ENCODE measurements at regions not wholly inside any gene's neighbourhood (a gene's known extent, or its start where the extent isn't known, plus 50 kb on each side); places are given as distances from the start of the nearest gene placed in this dataset.

- Histone ChIP-seq H3K27me3 (no peaks in the 10 kb centered on the region), H3K27ac (no peak overlapping the region), H3K36me3 (no peaks in the 10 kb centered on the region), H3K4me3 (no peak overlapping the region), H3K9me3 (no peaks in the 10 kb centered on the region), H3K4me1 (no peaks in the 10 kb centered on the region)
- no peak for DNase-seq
- no peak for FAIRE-seq
- 38 to 49% methylated on average over 2 of the region's 2 CpGs for WGBS, 2 donors
- ATAC-seq, result no peak
- TF ChIP-seq, protein P1, sequence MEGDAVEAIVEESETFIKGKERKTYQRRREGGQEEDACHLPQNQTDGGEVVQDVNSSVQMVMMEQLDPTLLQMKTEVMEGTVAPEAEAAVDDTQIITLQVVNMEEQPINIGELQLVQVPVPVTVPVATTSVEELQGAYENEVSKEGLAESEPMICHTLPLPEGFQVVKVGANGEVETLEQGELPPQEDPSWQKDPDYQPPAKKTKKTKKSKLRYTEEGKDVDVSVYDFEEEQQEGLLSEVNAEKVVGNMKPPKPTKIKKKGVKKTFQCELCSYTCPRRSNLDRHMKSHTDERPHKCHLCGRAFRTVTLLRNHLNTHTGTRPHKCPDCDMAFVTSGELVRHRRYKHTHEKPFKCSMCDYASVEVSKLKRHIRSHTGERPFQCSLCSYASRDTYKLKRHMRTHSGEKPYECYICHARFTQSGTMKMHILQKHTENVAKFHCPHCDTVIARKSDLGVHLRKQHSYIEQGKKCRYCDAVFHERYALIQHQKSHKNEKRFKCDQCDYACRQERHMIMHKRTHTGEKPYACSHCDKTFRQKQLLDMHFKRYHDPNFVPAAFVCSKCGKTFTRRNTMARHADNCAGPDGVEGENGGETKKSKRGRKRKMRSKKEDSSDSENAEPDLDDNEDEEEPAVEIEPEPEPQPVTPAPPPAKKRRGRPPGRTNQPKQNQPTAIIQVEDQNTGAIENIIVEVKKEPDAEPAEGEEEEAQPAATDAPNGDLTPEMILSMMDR (IDR thresholded peaks at IDR 0.05), result no peak
- intact Hi-C loops (cut with DNase I), result no loop called here
Measured at GRCh38 chr2:136531731-136532130, 233.6 kb upstream of the THSD7B start.

DNA sequence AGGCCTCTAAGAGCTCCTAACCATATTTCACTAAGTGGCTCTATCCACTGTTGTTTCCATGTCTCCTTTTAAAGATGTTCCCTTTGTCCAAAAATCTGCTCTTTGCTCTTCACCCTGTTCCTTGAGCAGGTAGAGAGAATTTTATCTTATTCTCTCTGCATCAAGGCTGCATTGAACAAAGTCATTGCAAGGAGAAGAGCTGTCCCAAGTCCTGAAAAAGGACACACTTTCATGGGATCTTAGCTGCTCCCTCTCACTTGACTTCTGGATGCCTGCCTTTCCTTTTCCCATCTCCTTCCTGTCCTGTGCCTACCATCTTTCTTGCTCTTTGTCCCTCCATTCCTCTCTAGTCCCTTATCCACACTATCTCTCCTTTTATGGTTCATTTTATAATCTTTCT is 235.2 kb upstream of the THSD7B start:
- intact Hi-C loops (cut with DNase I), result no loop called here
- Histone ChIP-seq H3K9me3 (no peaks in the 10 kb centered on the region), H3K4me3 (no peak overlapping the region), H3K27me3 (no peaks in the 10 kb centered on the region), H3K4me1 (no peaks in the 10 kb centered on the region), H3K36me3 (no peaks in the 10 kb centered on the region), H3K27ac (no peak overlapping the region)
- TF ChIP-seq, protein P1 (IDR thresholded peaks at IDR 0.05), result no peak
- FAIRE-seq (no peak), DNase-seq (no peak), ATAC-seq (no peak)

- DNase-seq (no peak), ATAC-seq (no peak), FAIRE-seq (no peak)
- no peaks in the 10 kb centered on the region for H3K9me3 ChIP-seq
- H3K36me3 ChIP-seq, result no peaks in the 10 kb centered on the region
- no peak overlapping the region for H3K4me3 ChIP-seq
- no peaks in the 10 kb centered on the region for H3K4me1 ChIP-seq
- WGBS, 2 donors, result 0 to 3% methylated on average over 2 of the region's 2 CpGs
- TF ChIP-seq, protein P1 (IDR thresholded peaks at IDR 0.05), result no peak
- intact Hi-C loops (cut with DNase I), result no loop called here
- no peaks in the 10 kb centered on the region for H3K27me3 ChIP-seq
- H3K27ac ChIP-seq, result no peak overlapping the region
Measured at GRCh38 chr2:136527560-136527959, 237.8 kb upstream of the THSD7B start.

GRCh38 chr2:136522724-136523123 is 242.6 kb upstream of the THSD7B start:
- no peaks in the 10 kb centered on the region for H3K36me3 ChIP-seq
- DNase-seq (no peak), ATAC-seq (no peak), FAIRE-seq (no peak)
- WGBS, 2 donors, result 73 to 81% methylated on average over 6 of the region's 6 CpGs
- TF ChIP-seq, protein P1 (IDR thresholded peaks at IDR 0.05), result no peak
- H3K27ac ChIP-seq, result no peak overlapping the region
- H3K4me3 ChIP-seq, result no peak overlapping the region
- intact Hi-C loops (cut with DNase I), result no loop called here
- peaks cover 0 to 4% (median 0%) of the 10 kb centered on the region in 4 donors for H3K27me3 ChIP-seq
- no peaks in the 10 kb centered on the region for H3K9me3 ChIP-seq
- H3K4me1 ChIP-seq, result no peaks in the 10 kb centered on the region

GRCh38 chr2:136517716-136518115 is 247.6 kb upstream of the THSD7B start:
- 34 to 41% methylated on average over 2 of the region's 2 CpGs for WGBS, 2 donors
- DNase-seq (no peak), ATAC-seq (no peak)

More at GRCh38 chr2:136517716-136518115, 247.6 kb upstream of the THSD7B start:
- intact Hi-C loops (cut with DNase I), result no loop called here
- no peak for FAIRE-seq
- H3K4me1 ChIP-seq, result no peaks in the 10 kb centered on the region
- H3K36me3 ChIP-seq, result no peaks in the 10 kb centered on the region
- peaks cover 0 to 4% (median 0%) of the 10 kb centered on the region in 4 donors for H3K27me3 ChIP-seq
- TF ChIP-seq, protein P1 (IDR thresholded peaks at IDR 0.05), result no peak
- H3K4me3 ChIP-seq, result no peak overlapping the region
- H3K27ac ChIP-seq, result no peak overlapping the region
- no peaks in the 10 kb centered on the region for H3K9me3 ChIP-seq
